HG03060 (cell line): ENCODE measurements at regions not wholly inside any gene's neighbourhood (a gene's known extent, or its start where the extent isn't known, plus 50 kb on each side); places are given as distances from the start of the nearest gene placed in this dataset.

Experiments
- ATAC-seq: cut with Tn5 transposase; IDR thresholded peaks from one replicate; pipeline ENCODE4 v1.9.1; 2021; ENCODE audit warnings: low read depth, moderate number of reproducible peaks; ENCODE audit not compliant: unreplicated experiment

GRCh38 chr3:43970351-43970750 lies 271.3 kb upstream of the TOPAZ1 start:
- ATAC-seq = no peak

GRCh38 chr3:43970920-43971319 lies 270.8 kb upstream of the TOPAZ1 start:
- no peak for ATAC-seq

- ATAC-seq = no peak
These were observed 270.2 kb upstream of the TOPAZ1 start for GRCh38 chr3:43971486-43971885.

- no peak for ATAC-seq
These were observed 263.0 kb upstream of the TOPAZ1 start for GRCh38 chr3:43978708-43979107.

GRCh38 chr3:43979645-43980044 lies 262.0 kb upstream of the TOPAZ1 start:
- ATAC-seq = no peak

GRCh38 chr3:43994657-43995546 lies 246.8 kb upstream of the TOPAZ1 start:
- ATAC-seq = no peak

GRCh38 chr3:43995547-43996378 lies 245.9 kb upstream of the TOPAZ1 start:
- no peak for ATAC-seq

GRCh38 chr3:43996379-43997301 lies 245.0 kb upstream of the TOPAZ1 start:
- no peak for ATAC-seq

GRCh38 chr3:43997316-43997715 lies 244.4 kb upstream of the TOPAZ1 start:
- ATAC-seq = no peak

GRCh38 chr3:43997788-43998369 lies 243.8 kb upstream of the TOPAZ1 start:
- ATAC-seq = no peak

GRCh38 chr3:43998370-43998835 lies 243.3 kb upstream of the TOPAZ1 start:
- ATAC-seq = no peak

GRCh38 chr3:43998836-43999727 lies 242.6 kb upstream of the TOPAZ1 start:
- ATAC-seq = no peak

GRCh38 chr3:43999728-44000319 lies 241.9 kb upstream of the TOPAZ1 start:
- ATAC-seq = no peak

- ATAC-seq = no peak
These were observed 241.1 kb upstream of the TOPAZ1 start for GRCh38 chr3:44000586-44000985.

- no peak for ATAC-seq
These were observed 240.6 kb upstream of the TOPAZ1 start for GRCh38 chr3:44001072-44001471.

GRCh38 chr3:44003801-44004200 lies 237.9 kb upstream of the TOPAZ1 start:
- ATAC-seq = no peak

- ATAC-seq = no peak
These were observed 230.0 kb upstream of the TOPAZ1 start for GRCh38 chr3:44011680-44012079.

GRCh38 chr3:44012160-44012899 lies 229.4 kb upstream of the TOPAZ1 start:
- no peak for ATAC-seq
